Effector CD4-positive, alpha-beta T cell (primary cell): ENCODE measurements at regions not wholly inside any gene's neighbourhood (a gene's known extent, or its start where the extent isn't known, plus 50 kb on each side); places are given as distances from the start of the nearest gene placed in this dataset.
"Not testable (repeated sequence)": the region's sequence is repeated elsewhere in the genome, so short reads cannot be mapped to it uniquely, and the experiment has no call there.

Experiments used
- DNase-seq: peaks from one replicate; pipeline ENCODE4 v3.0.0-alpha.2; 2020

DNA sequence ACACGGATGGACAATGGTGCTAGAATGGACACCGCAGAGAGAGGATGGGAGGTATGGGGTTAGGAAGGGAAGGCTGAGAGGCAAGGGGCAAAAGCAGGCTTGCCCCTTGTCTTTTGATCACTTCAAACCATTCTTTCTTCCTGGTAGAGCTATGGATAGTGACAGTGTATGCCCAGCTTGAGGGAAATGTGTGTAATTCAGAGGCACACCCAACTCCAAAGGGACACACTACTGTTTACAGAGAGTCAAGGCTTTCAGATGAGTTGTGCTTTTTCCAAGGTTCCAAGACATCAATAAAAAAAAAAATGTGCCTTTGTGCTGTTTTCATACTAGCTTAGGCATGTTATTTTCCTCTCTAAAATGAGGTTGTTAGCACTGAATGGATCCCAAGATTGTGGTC is 185.0 kb downstream of the MCHR2 start:
- DNase-seq: no peak

DNA sequence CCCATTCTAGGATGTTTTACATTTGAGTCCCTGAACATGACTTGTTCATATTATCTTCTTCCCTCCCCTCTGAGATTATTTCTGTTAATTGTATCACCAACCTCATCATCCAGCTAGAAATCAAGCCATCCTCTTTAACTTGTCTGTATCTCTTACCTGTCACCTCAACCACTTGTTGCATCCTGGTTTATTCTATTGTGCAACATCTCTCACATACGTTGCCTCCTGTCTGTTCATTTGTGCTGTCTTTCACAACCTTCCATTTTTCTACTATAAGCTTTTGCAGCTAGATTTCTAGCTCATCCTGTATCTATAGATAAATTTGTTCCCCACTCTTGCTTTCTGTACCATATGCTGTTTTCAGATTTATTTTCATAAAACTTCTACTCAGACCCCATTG is 183.7 kb downstream of the MCHR2 start:
- DNase-seq: no peak

DNA sequence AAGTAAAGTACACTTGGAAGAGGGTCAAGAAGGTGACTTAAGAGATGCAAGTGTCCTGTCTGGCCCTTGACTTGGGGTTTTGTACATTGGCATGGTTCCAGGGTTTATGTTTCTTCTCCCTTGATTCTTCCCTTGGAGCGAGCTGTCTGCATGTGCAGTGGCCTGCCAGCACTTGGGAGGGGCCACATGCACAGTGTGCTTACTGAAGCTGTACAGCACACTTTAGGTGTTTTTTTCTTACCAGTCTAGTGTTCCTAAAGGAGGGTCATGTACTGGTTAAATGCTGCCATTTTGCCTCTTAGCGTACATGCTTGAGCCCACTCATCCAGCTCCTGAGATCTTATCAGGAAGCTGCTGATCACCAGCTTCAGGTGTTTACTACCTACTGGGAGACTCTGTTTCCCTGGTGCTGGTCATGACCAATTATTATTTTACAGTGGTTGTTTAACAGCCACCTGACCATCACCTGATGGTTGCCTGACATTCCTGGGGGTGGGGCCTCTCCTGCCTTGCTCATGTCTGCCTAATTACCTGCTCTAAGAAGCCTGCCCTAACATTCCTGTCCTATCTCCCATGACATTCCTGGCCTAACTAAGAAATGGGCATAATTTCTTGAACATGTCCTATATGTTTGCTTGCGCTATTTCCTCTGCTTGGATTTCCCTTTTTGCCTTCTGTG is 182.9 kb downstream of the MCHR2 start:
- no peak for DNase-seq

DNA sequence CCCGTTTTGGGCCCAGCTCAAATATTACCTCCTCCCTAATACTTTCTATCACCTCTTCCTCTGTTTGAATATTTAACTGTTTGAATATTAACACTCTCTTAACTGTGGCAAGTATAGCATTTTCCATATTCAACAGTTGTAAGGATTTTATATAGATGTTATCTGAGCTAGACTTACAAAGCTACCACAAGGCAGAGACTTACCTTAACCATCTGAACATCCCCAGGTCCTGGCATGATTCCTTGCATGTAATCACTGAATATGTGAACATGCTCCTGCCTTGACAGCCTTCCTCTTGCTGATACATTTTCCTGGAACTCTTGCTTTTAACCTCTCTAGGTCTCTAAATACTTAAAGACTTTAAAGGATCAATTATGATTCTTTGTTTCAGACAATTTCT is 182.4 kb downstream of the MCHR2 start:
- DNase-seq: no peak

DNA sequence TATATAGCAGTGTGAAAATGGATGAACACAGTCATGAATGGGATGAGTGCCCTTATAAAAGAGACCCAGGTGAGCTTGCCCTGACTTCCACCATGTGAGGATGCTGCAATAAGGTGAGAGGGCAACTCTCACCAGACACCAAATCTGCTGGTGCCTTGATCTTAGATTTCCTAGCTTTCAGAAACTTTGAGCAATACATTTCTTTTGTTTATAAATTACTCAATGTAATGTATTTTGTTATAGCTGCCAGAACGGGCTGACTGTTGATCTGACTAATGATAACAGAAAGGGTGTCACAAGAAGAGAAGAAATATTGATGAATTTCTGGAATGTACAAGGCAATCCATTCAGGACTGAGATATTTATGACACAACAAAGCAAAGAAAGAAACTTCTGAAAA is 180.5 kb downstream of the MCHR2 start:
- DNase-seq: no peak

DNA sequence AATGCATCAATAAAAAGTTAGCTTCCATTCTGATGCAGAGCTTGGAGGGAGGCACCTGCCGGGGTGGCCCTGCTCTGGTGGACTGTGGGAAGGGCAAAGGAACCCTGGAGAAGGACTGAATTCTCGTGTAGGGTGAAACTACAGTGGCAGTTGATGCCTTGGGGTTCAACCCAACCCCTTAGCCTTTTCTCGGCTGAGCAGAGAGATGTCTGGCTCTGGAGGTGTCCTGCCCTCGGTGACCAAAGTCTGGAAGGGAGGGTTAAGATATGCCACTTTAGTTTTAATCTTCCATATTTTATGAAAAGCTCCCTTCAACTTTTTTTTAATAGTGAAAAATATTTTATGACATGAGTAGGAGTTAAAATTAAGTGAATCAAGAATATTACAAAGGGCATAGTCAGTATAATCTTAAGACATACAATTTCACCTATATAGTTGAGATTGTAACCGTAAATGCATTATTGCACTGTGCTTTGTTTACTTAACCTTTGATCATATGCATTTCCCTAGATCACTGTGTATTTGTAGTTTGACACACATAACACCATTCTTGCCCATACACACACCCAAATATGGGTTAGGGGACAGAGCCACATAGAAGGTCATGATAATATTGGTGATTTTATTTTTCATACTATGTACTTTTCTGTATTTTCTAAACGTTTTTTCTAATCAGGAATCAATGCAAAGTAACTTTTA is 179.6 kb downstream of the MCHR2 start:
- no peak for DNase-seq

DNA sequence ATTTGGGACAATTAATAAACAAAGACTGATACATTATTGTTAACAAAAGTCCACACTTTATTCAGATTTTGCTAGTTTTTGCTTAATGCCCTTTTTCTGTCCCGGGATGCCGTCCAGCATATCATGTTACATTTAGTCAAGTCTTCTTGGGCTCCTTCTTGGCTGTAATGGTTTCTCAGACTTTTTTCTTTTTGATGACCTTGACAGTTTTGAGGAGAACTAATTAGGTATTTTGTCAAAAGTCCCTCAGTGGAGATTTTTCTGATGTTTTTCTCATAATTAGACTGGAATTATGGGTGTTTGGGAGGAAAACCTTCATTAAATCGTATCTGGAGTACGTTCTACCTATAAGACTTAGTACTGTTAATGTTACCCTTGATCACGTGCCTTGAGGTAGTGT is 177.2 kb downstream of the MCHR2 start:
- DNase-seq: no peak

DNA sequence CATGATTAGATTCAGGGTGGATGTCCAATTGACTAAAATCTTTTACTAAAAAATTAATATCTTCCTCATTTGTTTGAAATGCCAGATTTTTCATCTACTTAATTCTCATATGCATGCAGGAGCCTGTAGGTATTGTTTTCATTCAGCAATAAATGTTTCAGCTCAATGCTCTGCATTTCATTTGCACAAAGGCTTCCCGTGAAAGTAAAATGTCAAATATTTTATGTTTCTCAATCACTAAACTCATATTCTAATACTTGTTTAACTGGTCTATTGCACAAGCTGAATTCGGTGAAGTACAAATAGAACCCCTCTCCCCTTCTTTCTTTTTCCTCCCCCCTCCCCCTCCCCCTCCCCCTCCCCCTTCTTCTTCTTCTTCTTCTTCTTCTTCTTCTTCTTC is 175.9 kb downstream of the MCHR2 start:
- no peak for DNase-seq

DNA sequence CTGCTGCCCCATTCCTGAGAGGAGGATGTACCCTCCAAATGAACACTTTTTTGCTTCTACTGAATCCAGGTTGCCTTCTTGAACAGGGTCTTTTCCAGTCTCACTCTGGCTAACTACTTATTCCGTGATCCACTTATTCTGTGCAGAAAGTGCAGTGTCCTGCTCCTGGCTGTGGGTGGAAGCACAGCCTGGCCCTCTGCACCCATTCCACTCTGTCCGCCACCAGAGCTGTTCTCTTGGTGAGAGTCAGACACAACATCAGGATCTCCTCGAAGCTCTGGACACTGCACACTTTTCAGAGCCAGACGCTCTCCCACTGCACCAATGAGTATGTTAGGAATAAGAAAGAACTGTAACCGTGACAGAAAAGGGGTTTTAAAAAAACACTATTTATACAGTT is 174.2 kb downstream of the MCHR2 start:
- DNase-seq: no peak

DNA sequence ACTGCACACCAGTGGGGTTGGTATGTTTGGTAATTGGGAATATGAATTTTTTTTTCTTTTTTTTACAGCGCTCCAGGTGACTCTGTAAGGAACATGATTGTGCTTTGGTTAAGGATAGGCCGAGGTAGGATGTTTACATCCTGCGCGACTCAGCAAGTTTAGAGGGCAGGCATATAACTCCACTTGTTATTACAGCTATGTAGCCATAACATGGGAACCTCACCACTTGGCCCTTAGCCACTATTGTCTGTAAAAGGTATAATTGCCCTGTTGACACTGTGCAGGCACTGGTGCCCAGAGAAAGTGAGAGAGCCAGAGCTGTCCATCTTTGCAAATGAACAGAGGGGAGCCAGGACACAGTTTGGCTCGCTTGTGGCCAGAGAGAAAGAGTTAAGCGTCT is 172.9 kb downstream of the MCHR2 start:
- DNase-seq: no peak

DNA sequence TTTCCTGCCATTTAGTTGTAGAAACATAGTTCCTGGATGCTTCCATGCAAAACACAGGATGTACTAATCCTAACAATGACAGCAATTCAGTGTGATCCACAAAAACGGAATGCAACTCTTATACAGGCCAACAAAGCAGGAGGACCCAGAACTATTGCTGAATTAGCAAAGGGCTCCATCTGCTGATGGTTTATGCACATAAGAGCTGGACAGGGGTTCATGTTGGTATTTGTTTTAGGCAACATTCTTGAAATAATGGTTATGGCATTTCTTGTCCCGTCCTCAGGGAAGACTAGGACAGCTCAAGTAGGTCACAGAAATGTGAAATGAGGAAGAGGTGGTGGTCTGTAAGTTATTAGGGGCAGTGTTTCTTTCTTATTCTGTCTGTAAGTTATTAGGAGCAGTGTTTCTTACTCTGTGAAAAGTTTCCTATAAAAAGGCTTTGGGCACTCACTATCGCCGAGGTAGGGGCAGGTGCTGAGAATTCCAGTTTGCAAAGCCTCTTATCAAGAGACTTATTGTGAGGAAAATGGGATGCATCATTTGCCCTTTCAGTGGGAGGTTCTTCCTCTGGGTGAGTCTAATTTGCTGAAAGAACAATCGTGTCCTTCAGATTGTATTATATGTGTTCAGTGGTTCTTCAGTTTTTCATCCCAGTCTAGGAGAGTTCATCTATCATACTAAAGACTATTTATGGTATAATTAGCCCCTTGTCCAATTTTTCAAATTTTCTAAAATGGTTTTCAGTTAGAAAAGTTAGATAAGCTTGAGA is 171.1 kb downstream of the MCHR2 start:
- DNase-seq: no peak

DNA sequence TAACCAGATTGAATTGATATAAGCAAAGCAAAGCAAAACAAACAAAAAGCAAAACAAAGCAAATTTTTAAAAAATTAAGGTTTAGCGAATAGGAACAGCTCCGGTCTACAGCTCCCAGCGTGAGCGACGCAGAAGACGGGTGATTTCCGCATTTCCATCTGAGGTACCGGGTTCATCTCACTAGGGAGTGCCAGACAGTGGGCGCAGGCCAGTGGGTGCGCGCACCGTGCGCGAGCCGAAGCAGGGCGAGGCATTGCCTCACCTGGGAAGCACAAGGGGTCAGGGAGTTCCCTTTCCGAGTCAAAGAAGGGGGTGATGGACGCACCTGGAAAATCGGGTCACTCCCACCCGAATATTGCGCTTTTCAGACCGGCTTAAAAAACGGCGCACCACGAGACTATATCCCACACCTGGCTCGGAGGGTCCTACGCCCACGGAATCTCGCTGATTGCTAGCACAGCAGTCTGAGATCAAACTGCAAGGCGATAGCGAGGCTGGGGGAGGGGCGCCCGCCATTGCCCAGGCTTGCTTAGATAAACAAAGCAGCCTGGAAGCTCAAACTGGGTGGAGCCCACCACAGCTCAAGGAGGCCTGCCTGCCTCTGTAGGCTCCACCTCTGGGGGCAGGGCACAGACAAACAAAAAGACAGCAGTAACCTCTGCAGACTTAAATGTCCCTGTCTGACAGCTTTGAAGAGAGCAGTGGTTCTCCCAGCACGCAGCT is 170.3 kb downstream of the MCHR2 start:
- DNase-seq: not testable (repeated sequence)

DNA sequence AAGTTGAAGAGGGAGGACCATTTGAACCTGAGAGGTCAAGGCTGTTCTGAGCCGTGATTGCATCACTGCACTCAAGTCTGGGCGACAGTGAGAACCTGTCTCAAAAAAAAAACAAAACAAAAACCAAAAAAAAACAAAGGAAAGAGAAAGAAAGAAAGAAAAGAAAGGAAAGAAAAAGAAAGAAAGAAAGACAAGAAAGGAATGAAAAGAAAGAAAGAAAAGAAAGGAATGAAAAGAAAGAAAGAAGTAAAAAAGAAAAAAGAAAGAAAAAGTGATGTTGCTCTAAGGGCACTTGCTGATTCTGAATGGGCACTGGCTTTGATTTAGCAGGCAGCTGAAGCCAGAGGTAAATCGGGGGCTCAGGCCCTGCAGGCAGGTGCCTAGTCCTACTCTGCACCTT is 161.0 kb downstream of the MCHR2 start:
- DNase-seq: no peak

DNA sequence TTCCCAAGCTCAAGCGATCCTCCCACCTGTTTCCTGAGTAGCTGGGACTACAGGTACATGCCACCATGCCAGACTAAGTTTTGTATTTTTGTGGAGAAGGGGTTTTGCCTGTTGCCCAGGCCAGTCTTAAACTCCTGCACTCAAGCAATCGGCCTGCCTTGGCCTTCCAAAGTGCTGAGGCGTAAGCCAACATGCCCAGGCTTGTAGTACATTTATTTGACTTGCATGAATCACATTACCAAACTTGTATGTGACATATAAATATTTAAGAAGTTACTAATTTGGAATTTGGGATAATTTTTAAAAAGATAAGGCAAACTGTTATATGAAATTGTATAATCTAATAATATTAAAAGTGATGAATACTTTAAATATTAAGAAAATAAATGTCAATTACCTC is 157.6 kb downstream of the MCHR2 start:
- DNase-seq: no peak

DNA sequence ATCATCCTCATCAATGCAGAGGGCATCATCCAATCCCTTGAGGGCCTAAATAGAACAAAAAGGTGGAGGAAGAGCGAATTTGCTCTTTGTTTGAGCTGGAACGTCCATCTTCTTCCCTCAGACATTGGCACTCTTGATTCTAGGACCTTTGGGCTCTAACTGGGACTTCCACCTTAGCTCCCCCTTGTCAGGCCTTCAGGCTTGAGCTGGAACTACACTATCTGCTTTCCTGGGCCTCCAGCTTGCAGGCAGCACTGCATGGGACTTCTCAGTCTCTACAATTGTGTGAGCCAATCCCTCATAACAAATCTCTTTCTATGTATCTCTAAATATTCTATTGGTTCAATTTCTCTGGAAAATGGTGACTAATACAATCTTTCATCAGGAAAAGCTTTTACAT is 155.4 kb downstream of the MCHR2 start:
- no peak for DNase-seq

DNA sequence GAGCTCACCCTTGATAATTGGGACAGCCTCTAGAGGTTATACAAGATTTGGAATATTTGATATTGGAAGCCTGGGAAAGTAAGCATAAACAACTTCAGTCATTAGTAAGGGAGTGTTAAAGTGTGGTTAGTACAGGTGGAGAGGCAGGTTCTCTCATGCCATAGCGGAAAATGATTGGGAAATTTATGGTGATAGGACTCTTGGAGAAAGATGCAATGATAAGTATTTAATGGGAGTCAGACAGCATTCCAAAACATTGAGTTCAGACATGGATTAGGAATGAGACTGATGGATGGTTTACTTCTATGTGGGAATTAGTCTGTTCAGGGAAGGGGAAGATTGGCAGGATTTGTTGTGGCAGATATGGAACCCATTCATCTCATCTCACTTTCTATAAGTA is 152.7 kb downstream of the MCHR2 start:
- DNase-seq: no peak

DNA sequence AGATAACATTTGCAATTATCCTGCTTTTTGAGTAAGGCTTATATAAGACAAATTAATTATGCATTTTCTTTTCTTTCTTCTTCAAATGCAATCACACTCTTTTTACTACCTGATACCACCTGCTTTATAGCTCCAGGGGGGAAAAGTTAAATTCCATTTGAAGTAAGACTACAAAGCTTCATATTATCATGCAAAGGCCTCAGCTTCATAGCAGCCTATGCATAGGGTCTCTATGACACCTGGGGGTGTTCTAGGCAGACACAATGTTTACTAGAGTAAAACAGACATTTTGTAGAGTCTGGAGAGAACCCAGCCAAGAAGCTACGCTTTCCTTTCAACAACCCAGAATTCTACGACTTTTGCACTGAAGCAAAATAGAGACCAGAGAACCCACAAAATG is 148.0 kb downstream of the MCHR2 start:
- no peak for DNase-seq

DNA sequence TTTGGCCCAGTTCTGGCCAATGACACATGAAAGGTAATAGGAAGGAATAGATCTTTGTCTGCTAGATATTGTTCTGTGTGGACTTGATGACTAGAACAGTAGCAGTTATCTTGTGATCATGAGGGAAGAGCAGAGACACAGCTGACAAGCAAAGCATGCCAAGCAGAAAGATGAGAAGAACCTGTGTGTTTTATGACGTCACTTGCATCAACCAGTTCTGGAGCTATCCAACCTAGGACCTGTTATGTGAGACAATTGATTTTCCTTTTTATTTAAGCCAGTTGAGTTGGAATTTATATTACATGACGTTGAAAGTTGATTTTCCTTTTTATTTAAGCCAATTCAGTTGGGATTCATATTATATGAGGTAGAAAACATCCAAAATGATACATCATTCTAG is 143.2 kb downstream of the MCHR2 start:
- no peak for DNase-seq

DNA sequence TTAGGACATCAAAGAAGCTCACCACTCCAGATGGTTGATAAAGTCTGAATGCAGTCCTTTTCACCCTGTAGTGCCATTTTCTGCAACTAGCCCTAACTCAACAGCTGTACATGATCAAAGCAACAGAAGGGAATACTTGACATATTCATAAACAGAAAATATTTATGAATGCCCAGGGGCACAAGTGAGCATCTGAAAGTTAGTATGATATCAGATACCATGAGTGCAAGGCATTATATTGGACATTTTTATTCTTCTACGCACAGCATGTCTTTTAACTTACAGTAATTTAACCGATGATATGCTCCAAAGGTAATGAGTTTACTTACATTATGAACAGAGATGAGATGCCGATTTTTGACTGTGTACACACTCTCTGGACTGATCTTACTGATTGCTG is 142.0 kb downstream of the MCHR2 start:
- no peak for DNase-seq

DNA sequence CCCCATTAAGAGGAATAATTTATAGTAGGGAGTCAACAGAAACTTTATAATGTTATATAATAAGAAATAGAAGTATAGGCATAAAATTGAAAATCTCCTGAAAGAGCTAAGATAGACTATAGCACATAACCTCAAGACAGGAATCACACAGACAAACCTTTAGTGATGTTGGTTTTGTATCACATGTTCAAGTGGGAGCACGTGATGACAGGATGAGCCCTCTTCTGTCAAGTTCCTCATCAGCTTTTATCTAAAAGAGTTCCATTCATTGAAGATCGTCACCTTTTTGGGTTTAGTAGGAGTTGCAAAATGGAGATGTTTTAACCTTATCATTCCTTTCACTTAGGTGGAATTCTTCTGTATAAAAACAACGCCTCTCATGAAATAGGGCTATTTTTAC is 127.0 kb downstream of the MCHR2 start:
- no peak for DNase-seq

DNA sequence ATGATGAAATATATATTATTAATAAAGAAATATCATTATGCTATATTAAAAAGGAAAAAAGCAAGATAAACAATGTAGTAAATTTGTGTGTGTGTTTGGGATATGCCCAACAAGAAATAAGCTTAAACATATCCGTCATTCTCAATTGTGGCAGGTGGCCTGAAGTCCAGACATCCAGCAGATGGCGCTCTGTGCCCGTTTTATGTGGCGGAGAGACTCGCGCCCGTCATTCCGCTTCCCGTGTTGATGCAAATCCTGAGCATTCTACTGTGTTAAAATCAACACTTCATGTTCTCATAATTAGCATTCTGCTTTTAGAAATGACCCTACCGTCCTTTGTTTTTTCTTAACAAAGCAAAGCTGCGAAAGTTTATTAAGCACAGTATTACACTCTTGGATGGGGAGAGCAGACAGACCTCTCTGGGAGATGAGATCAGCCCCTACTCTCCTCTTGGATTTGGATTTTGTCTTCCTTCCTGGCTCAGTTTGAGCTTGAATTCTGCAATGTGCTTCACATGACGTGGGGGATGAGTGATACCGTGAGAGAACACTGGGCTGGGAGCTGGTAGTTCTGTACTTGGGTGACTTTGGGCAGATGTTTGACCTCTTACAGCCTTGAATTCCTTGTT is 125.8 kb downstream of the MCHR2 start:
- peak; percentile 51 for DNase-seq
